OCI-LY3 (cell line): ENCODE measurements at regions not wholly inside any gene's neighbourhood (a gene's known extent, or its start where the extent isn't known, plus 50 kb on each side); places are given as distances from the start of the nearest gene placed in this dataset.

ENCODE experiments used
- CTCF ChIP-seq: fragments of 200-600, 300-600 bp; sonication (generic); IDR thresholded peaks from 2 replicates; pipeline ENCODE4 v1.5.1; 2014; ENCODE audit warnings: antibody characterized with exemption, low read length, low read depth
- EZH2phosphoT487 ChIP-seq: fragments of 200-600 bp; shearing (Covaris generic); IDR thresholded peaks from 2 replicates; pipeline ENCODE4 v1.6.1; 2018; ENCODE audit warnings: antibody characterized with exemption, mixed run types, low read depth

GRCh38 chr1:116298746-116299145 lies 74.3 kb upstream of the ATP1A1 start:
- TF ChIP-seq EZH2phosphoT487 = no peak
- TF ChIP-seq CTCF = no peak
